H1 (cell line): ENCODE measurements at regions not wholly inside any gene's neighbourhood (a gene's known extent, or its start where the extent isn't known, plus 50 kb on each side); places are given as distances from the start of the nearest gene placed in this dataset.
"Not testable (repeated sequence)": the region's sequence is repeated elsewhere in the genome, so short reads cannot be mapped to it uniquely, and the experiment has no call there.

ENCODE experiments used
- CTCF ChIA-PET: fragments of 300-600 bp; sonication (Branson Sonifier 250); formaldehyde crosslinking; loops from one replicate; lab custom pipeline; 2021; ENCODE audit not compliant: partially characterized antibody; lab: Charles Lee
- POLR2A ChIA-PET: fragments of 300-600 bp; sonication (Branson Sonifier 250); formaldehyde crosslinking; loops from one replicate; lab custom pipeline; 2021; ENCODE audit warnings: inconsistent platforms; ENCODE audit not compliant: partially characterized antibody; lab: Charles Lee
- DNase-seq, 2 experiments: peaks; one replicate each; pipeline versions ENCODE4 v3.0.0 to v3.0.0-alpha.2; 2010 to 2022; ENCODE audit warnings: low spot score in 2 of 2, low read depth in 1 of 2, mixed read lengths in 1 of 2
- FAIRE-seq: peaks from 2 replicates; lab custom pipeline; 2011; peaks lifted over from hg19 to GRCh38; lab: Jason Lieb, UNC
- H2AFZ ChIP-seq: 2 replicates; pipeline ENCODE4 v1.8.1; 2012; ENCODE audit warnings: low read length, inconsistent platforms
- H2AK5ac ChIP-seq: 2 replicates; pipeline ENCODE4 v1.6.1; 2013; ENCODE audit warnings: low read depth, low read length
- H2BK120ac ChIP-seq: replicated peaks from 2 replicates; pipeline ENCODE3; 2013; ENCODE audit warnings: low read depth, low read length, inconsistent platforms
- H2BK12ac ChIP-seq: 2 replicates; pipeline ENCODE4 v1.6.1; 2013; ENCODE audit warnings: low read depth, low read length
- H2BK15ac ChIP-seq: 2 replicates; pipeline ENCODE4 v1.6.1; 2013; ENCODE audit warnings: low read length
- H2BK20ac ChIP-seq: 2 replicates; pipeline ENCODE4 v1.6.1; 2013; ENCODE audit warnings: low read length
- H2BK5ac ChIP-seq: 2 replicates; pipeline ENCODE4 v1.6.1; 2013; ENCODE audit warnings: low read depth, low read length
- H3K14ac ChIP-seq: 2 replicates; pipeline ENCODE4 v1.6.1; 2013; ENCODE audit warnings: inconsistent platforms; ENCODE audit not compliant: insufficient read length
- H3K18ac ChIP-seq: 2 replicates; pipeline ENCODE4 v1.6.1; 2013; ENCODE audit warnings: low read length; ENCODE audit errors: extremely low read depth
- H3K23ac ChIP-seq: 2 replicates; pipeline ENCODE4 v1.6.1; 2013; ENCODE audit warnings: inconsistent platforms; ENCODE audit not compliant: insufficient read length
- H3K23me2 ChIP-seq: 2 replicates; pipeline ENCODE4 v1.6.1; 2013; ENCODE audit warnings: low read depth, low read length
- H3K27ac ChIP-seq: 2 replicates; pipeline ENCODE4 v1.6.1; 2011; ENCODE audit warnings: low read depth, low read length, inconsistent platforms
- H3K27me3 ChIP-seq, 4 experiments: replicated peaks in 1 of 4; 1 replicate in 1 of 4; 2 replicates in 3 of 4; pipeline versions ENCODE4 v1.6.1 to v1.8.1; 2011 to 2013; ENCODE audit warnings: low read length in 3 of 4, mild to moderate bottlenecking in 3 of 4, inconsistent platforms in 2 of 4, mixed read lengths in 2 of 4, moderate library complexity in 1 of 4; ENCODE audit not compliant: control insufficient read depth in 3 of 4, insufficient read depth in 3 of 4; ENCODE audit errors: extremely low read depth in 1 of 4
- H3K36me3 ChIP-seq, 4 experiments: 2 replicates each; pipeline versions ENCODE4 v1.6.1 to v1.8.1; 2011 to 2013; ENCODE audit warnings: mild to moderate bottlenecking in 4 of 4, low read length in 3 of 4, moderate library complexity in 2 of 4, control low read depth in 1 of 4, inconsistent platforms in 1 of 4; ENCODE audit not compliant: insufficient read depth in 4 of 4, control insufficient read depth in 2 of 4
- H3K4ac ChIP-seq: replicated peaks from 2 replicates; pipeline ENCODE3; 2013; ENCODE audit warnings: low read length, low read depth, mixed read lengths, inconsistent platforms; ENCODE audit not compliant: insufficient read length
- H3K4me1 ChIP-seq, 4 experiments: replicated peaks in 1 of 4; 1 replicate in 1 of 4; 2 replicates in 3 of 4; pipeline versions ENCODE4 v1.6.1 to v1.8.1; 2011 to 2013; ENCODE audit warnings: low read length in 3 of 4, inconsistent platforms in 2 of 4, mixed read lengths in 1 of 4; ENCODE audit not compliant: insufficient read depth in 4 of 4, control insufficient read depth in 3 of 4
- H3K4me2 ChIP-seq, 2 experiments: 2 replicates each; pipeline versions ENCODE4 v1.6.1 to v1.8.1; 2011 to 2013; ENCODE audit warnings: low read depth in 2 of 2, low read length in 2 of 2, control low read depth in 1 of 2, inconsistent platforms in 1 of 2, mild to moderate bottlenecking in 1 of 2; ENCODE audit not compliant: insufficient read depth in 1 of 2
- H3K4me3 ChIP-seq, 4 experiments: fragments of 200-600, 300-600 bp in 1 of 4; sonication (generic), shearing (Covaris generic), sonication (Bioruptor Twin) in 1 of 4; 2 replicates each; pipeline versions ENCODE4 v1.5.1 to v1.8.1; 2011 to 2016; ENCODE audit warnings: low read length in 4 of 4, low read depth in 3 of 4, control low read depth in 2 of 4, inconsistent platforms in 2 of 4, mild to moderate bottlenecking in 2 of 4, mixed read lengths in 1 of 4, moderate library complexity in 1 of 4; ENCODE audit not compliant: insufficient read depth in 2 of 4; ENCODE audit errors: extremely low read depth in 1 of 4
- H3K56ac ChIP-seq: replicated peaks from 2 replicates; pipeline ENCODE3; 2013; ENCODE audit warnings: low read depth, mild to moderate bottlenecking, mixed read lengths, low read length, inconsistent platforms; ENCODE audit not compliant: insufficient read length
- H3K79me1 ChIP-seq: 2 replicates; pipeline ENCODE4 v1.6.1; 2013; ENCODE audit warnings: low read depth, low read length, control low read depth
- H3K79me2 ChIP-seq, 2 experiments: 2 replicates each; pipeline versions ENCODE4 v1.6.1 to v1.8.1; 2012 to 2013; ENCODE audit warnings: low read length in 2 of 2, mild to moderate bottlenecking in 2 of 2, inconsistent platforms in 1 of 2; ENCODE audit not compliant: insufficient read depth in 2 of 2, control insufficient read depth in 1 of 2
- H3K9ac ChIP-seq, 4 experiments: replicated peaks in 1 of 4; 1 replicate in 1 of 4; 2 replicates in 3 of 4; pipeline versions ENCODE4 v1.6.1 to v1.8.1; 2011 to 2013; ENCODE audit warnings: low read depth in 3 of 4, low read length in 3 of 4, control low read depth in 2 of 4, mild to moderate bottlenecking in 2 of 4, moderate library complexity in 2 of 4, inconsistent platforms in 1 of 4; ENCODE audit errors: extremely low read depth in 1 of 4
- H3K9me3 ChIP-seq, 2 experiments: 2 replicates each; pipeline versions ENCODE4 v1.6.1 to v1.8.1; 2012 to 2013; ENCODE audit warnings: mild to moderate bottlenecking in 2 of 2, moderate library complexity in 2 of 2, control low read depth in 1 of 2, inconsistent platforms in 1 of 2, low read depth in 1 of 2, low read length in 1 of 2, mixed read lengths in 1 of 2; ENCODE audit not compliant: insufficient read depth in 2 of 2
- H4K20me1 ChIP-seq, 2 experiments: replicated peaks in 1 of 2; 2 replicates each; pipeline versions ENCODE3 to v1.8.1; 2011 to 2013; ENCODE audit warnings: inconsistent platforms in 2 of 2, low read length in 2 of 2, mild to moderate bottlenecking in 1 of 2; ENCODE audit not compliant: insufficient read depth in 2 of 2, control insufficient read depth in 1 of 2
- H4K5ac ChIP-seq: 2 replicates; pipeline ENCODE4 v1.6.1; 2013; ENCODE audit warnings: low read length, low read depth, mixed read lengths, inconsistent platforms; ENCODE audit not compliant: insufficient read length
- H4K8ac ChIP-seq: 2 replicates; pipeline ENCODE4 v1.8.0; 2013; ENCODE audit warnings: mild to moderate bottlenecking, moderate library complexity, low read length, inconsistent platforms; ENCODE audit not compliant: insufficient read depth; ENCODE audit errors: extremely low read depth
- H4K91ac ChIP-seq: replicated peaks from 2 replicates; pipeline ENCODE3; 2013; ENCODE audit warnings: low read length, mixed read lengths, inconsistent platforms; ENCODE audit not compliant: insufficient read length
- WGBS, 2 experiments: shearing (Covaris generic) in 1 of 2; methylation state at CpG; one replicate each; pipeline versions ENCODE4 v1.1.6 to v1.1.7; 2013 to 2015; ENCODE audit warnings: low lambda C conversion rate in 2 of 2, mixed read lengths in 2 of 2, inconsistent platforms in 1 of 2, low coverage in 1 of 2, missing lambda C conversion rate in 1 of 2; ENCODE audit not compliant: insufficient replicate concordance in 2 of 2, insufficient coverage in 1 of 2, insufficient read length in 1 of 2; ENCODE audit errors: extremely low coverage in 1 of 2, missing lambda C conversion rate in 1 of 2; 5-methylcytosine and 5-hydroxymethylcytosine counted together

DNA sequence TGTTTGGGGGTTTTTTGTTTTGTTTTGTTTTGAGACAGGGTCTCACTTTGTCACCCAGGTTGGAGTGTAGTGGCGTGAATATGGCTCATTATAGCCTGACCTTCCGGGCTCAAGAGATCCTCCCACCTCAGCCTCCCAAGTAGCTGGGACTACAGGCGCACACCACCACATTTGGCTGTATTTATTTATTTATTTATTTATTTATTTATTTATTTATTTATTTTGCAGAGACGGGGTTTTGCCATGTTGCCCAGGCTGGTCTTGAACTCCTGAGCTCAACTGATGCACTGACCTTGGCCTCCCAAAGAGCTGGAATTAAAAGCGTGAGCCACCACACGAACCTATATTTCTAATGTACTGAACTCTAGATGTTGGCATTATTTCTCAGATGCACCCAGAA, 105.2 kb upstream of the BEND4 start:
- not testable (repeated sequence) for H4K91ac ChIP-seq, H4K5ac ChIP-seq, H3K9me3 ChIP-seq, H3K4me2 ChIP-seq, H3K4me1 ChIP-seq, DNase-seq, H3K4ac ChIP-seq, H2BK15ac ChIP-seq, H2BK120ac ChIP-seq, H2BK12ac ChIP-seq, H3K79me2 ChIP-seq, H3K23ac ChIP-seq, H3K14ac ChIP-seq, H3K79me1 ChIP-seq, H3K36me3 ChIP-seq, H2BK20ac ChIP-seq, H3K9ac ChIP-seq, H2AFZ ChIP-seq, H4K20me1 ChIP-seq, H3K27ac ChIP-seq, H3K56ac ChIP-seq, H2AK5ac ChIP-seq, H3K23me2 ChIP-seq, H3K27me3 ChIP-seq, H4K8ac ChIP-seq, H3K4me3 ChIP-seq, FAIRE-seq, H3K18ac ChIP-seq, H2BK5ac ChIP-seq
- WGBS, 2 experiments, result 88% methylated on average over 6 of the region's 6 CpGs; no CpG with 5 or more reads in 1 of the 2 experiments
- ChIA-PET POLR2A (interaction anchor here (0.7 kb wide), 1 partner anchor 987 kb away, joined by 3 read pairs; no protein-coding TSS in a partner anchor), CTCF (interaction anchor here (7.0 kb wide), 1 partner anchor 23 kb away, joined by 33 read pairs; no protein-coding TSS in a partner anchor)
